Activated CD8-positive, alpha-beta T cell treated with anti-CD3 and anti-CD28 coated beads, Interleukin-2, amount 10 ng/mL, durations not matched to agents 7 days and 5 days (primary cell): ENCODE measurements at regions not wholly inside any gene's neighbourhood (a gene's known extent, or its start where the extent isn't known, plus 50 kb on each side); places are given as distances from the start of the nearest gene placed in this dataset.

Source experiments
- ATAC-seq: fragments of 150-1000 bp; cut with Tn5 transposase; one replicate; pipeline ENCODE4 v1.10.0; 2021; ENCODE audit warnings: moderate library complexity
- CTCF ChIA-PET: fragments of 350-600 bp; sonication (Branson Sonifier 250); formaldehyde crosslinking; loops from one replicate; lab custom pipeline; 2021; ENCODE audit warnings: antibody characterized with exemption; lab: Charles Lee
- POLR2A ChIA-PET: fragments of 350-600 bp; sonication (Branson Sonifier 250); formaldehyde crosslinking; loops from one replicate; lab custom pipeline; 2021; ENCODE audit warnings: antibody characterized with exemption; lab: Charles Lee
- DNase-seq: peaks from one replicate; pipeline ENCODE4 v3.0.0-alpha.2; 2020
- H3K27ac Mint-ChIP-seq: one replicate; pipeline ENCODE4 v1.8.0; 2021; ENCODE audit warnings: mild to moderate bottlenecking, mixed read lengths
- H3K27me3 Mint-ChIP-seq: one replicate; pipeline ENCODE4 v1.8.0; 2021; ENCODE audit warnings: low read depth, mixed read lengths
- H3K36me3 Mint-ChIP-seq: one replicate; pipeline ENCODE4 v1.8.0; 2021; ENCODE audit warnings: low read depth, mixed read lengths
- H3K4me1 Mint-ChIP-seq: one replicate; pipeline ENCODE4 v1.8.0; 2021; ENCODE audit warnings: low read depth, mixed read lengths
- H3K4me3 Mint-ChIP-seq: one replicate; pipeline ENCODE4 v1.8.0; 2021; ENCODE audit warnings: mild to moderate bottlenecking, mixed read lengths
- H3K9me3 Mint-ChIP-seq: one replicate; pipeline ENCODE4 v1.8.0; 2022; ENCODE audit warnings: mixed read lengths; ENCODE audit not compliant: insufficient read depth

- Mint-ChIP-seq H3K36me3 (no peaks in the 10 kb centered on the region), H3K27me3 (no peaks in the 10 kb centered on the region), H3K4me3 (no peak overlapping the region), H3K9me3 (no peaks in the 10 kb centered on the region), H3K27ac (no peak overlapping the region), H3K4me1 (no peaks in the 10 kb centered on the region)
- CTCF ChIA-PET, result no interaction called here
- ATAC-seq (no peak), DNase-seq (no peak)
- POLR2A ChIA-PET, result no interaction called here
These were observed 449.9 kb upstream of the NAALADL2 start for GRCh38 chr3:174409086-174409743.

- Mint-ChIP-seq H3K4me3 (no peak overlapping the region), H3K9me3 (no peaks in the 10 kb centered on the region), H3K4me1 (no peaks in the 10 kb centered on the region), H3K27me3 (no peaks in the 10 kb centered on the region), H3K27ac (no peak overlapping the region), H3K36me3 (no peaks in the 10 kb centered on the region)
- POLR2A ChIA-PET, result no interaction called here
- ATAC-seq, result no peak
- CTCF ChIA-PET, result no interaction called here
- no peak for DNase-seq
These were observed 445.8 kb upstream of the NAALADL2 start for GRCh38 chr3:174413062-174413912.

- ATAC-seq (no peak), DNase-seq (no peak)
- no peaks in the 10 kb centered on the region for H3K9me3 Mint-ChIP-seq
- CTCF ChIA-PET, result no interaction called here
- POLR2A ChIA-PET, result no interaction called here
- H3K36me3 Mint-ChIP-seq, result no peaks in the 10 kb centered on the region
- no peaks in the 10 kb centered on the region for H3K27me3 Mint-ChIP-seq
- H3K4me1 Mint-ChIP-seq, result no peaks in the 10 kb centered on the region
- H3K27ac Mint-ChIP-seq, result no peak overlapping the region
- H3K4me3 Mint-ChIP-seq, result no peak overlapping the region
These were observed 444.2 kb upstream of the NAALADL2 start for GRCh38 chr3:174414902-174415301.

- CTCF ChIA-PET, result no interaction called here
- H3K27me3 Mint-ChIP-seq, result no peaks in the 10 kb centered on the region
These were observed 441.6 kb upstream of the NAALADL2 start for GRCh38 chr3:174417573-174417972.

GRCh38 chr3:174419216-174419615, 439.9 kb upstream of the NAALADL2 start:
- POLR2A ChIA-PET, result no interaction called here
- no peak for DNase-seq

More at GRCh38 chr3:174417573-174417972, 441.6 kb upstream of the NAALADL2 start:
- no peak overlapping the region for H3K4me3 Mint-ChIP-seq
- H3K4me1 Mint-ChIP-seq, result no peaks in the 10 kb centered on the region
- no peak overlapping the region for H3K27ac Mint-ChIP-seq
- H3K36me3 Mint-ChIP-seq, result no peaks in the 10 kb centered on the region
- DNase-seq (no peak), ATAC-seq (no peak)
- POLR2A ChIA-PET, result no interaction called here
- no peaks in the 10 kb centered on the region for H3K9me3 Mint-ChIP-seq

GRCh38 chr3:174423936-174424335, 435.2 kb upstream of the NAALADL2 start:
- Mint-ChIP-seq H3K9me3 (no peaks in the 10 kb centered on the region), H3K4me3 (no peak overlapping the region), H3K36me3 (no peaks in the 10 kb centered on the region), H3K27ac (no peak overlapping the region), H3K27me3 (no peaks in the 10 kb centered on the region), H3K4me1 (no peaks in the 10 kb centered on the region)
- POLR2A ChIA-PET, result no interaction called here
- CTCF ChIA-PET, result no interaction called here
- ATAC-seq (no peak), DNase-seq (no peak)

More at GRCh38 chr3:174419216-174419615, 439.9 kb upstream of the NAALADL2 start:
- Mint-ChIP-seq H3K36me3 (no peaks in the 10 kb centered on the region), H3K27me3 (no peaks in the 10 kb centered on the region), H3K27ac (no peak overlapping the region), H3K4me1 (no peaks in the 10 kb centered on the region), H3K9me3 (no peaks in the 10 kb centered on the region), H3K4me3 (no peak overlapping the region)
- ATAC-seq, result no peak
- CTCF ChIA-PET, result no interaction called here

GRCh38 chr3:174424656-174425055, 434.5 kb upstream of the NAALADL2 start:
- Mint-ChIP-seq H3K9me3 (no peaks in the 10 kb centered on the region), H3K36me3 (no peaks in the 10 kb centered on the region), H3K4me3 (no peak overlapping the region), H3K27me3 (no peaks in the 10 kb centered on the region), H3K4me1 (no peaks in the 10 kb centered on the region), H3K27ac (no peak overlapping the region)
- POLR2A ChIA-PET, result no interaction called here
- CTCF ChIA-PET, result no interaction called here
- DNase-seq, result no peak
- ATAC-seq, result no peak

GRCh38 chr3:174425422-174425821, 433.7 kb upstream of the NAALADL2 start:
- no peak for DNase-seq
- Mint-ChIP-seq H3K27me3 (no peaks in the 10 kb centered on the region), H3K4me3 (no peak overlapping the region), H3K9me3 (no peaks in the 10 kb centered on the region), H3K4me1 (no peaks in the 10 kb centered on the region), H3K36me3 (no peaks in the 10 kb centered on the region), H3K27ac (no peak overlapping the region)
- POLR2A ChIA-PET, result no interaction called here
- ATAC-seq, result no peak
- CTCF ChIA-PET, result no interaction called here

GRCh38 chr3:174430986-174431385, 428.1 kb upstream of the NAALADL2 start:
- Mint-ChIP-seq H3K27me3 (peaks cover 4% of the 10 kb centered on the region), H3K27ac (no peak overlapping the region), H3K9me3 (no peaks in the 10 kb centered on the region), H3K36me3 (no peaks in the 10 kb centered on the region), H3K4me3 (no peak overlapping the region), H3K4me1 (no peaks in the 10 kb centered on the region)
- ChIA-PET POLR2A (no interaction called here), CTCF (no interaction called here)
- ATAC-seq (no peak), DNase-seq (no peak)

GRCh38 chr3:174431717-174432116, 427.4 kb upstream of the NAALADL2 start:
- no peak for DNase-seq
- no peak for ATAC-seq
- POLR2A ChIA-PET, result no interaction called here
- CTCF ChIA-PET, result interaction anchor here (0.7 kb wide), 1 partner anchor 10 kb away, joined by 3 read pairs; no protein-coding TSS in a partner anchor
- H3K4me3 Mint-ChIP-seq, result no peak overlapping the region
- H3K9me3 Mint-ChIP-seq, result no peaks in the 10 kb centered on the region
- no peak overlapping the region for H3K27ac Mint-ChIP-seq
- H3K4me1 Mint-ChIP-seq, result no peaks in the 10 kb centered on the region
- H3K27me3 Mint-ChIP-seq, result peaks cover 9% of the 10 kb centered on the region
- no peaks in the 10 kb centered on the region for H3K36me3 Mint-ChIP-seq

- no peak overlapping the region for H3K4me3 Mint-ChIP-seq
- no peak overlapping the region for H3K27ac Mint-ChIP-seq
- no peak for ATAC-seq
- no peaks in the 10 kb centered on the region for H3K9me3 Mint-ChIP-seq
- no peak for DNase-seq
- ChIA-PET CTCF (no interaction called here), POLR2A (no interaction called here)
- H3K4me1 Mint-ChIP-seq, result peaks cover 6% of the 10 kb centered on the region
- H3K36me3 Mint-ChIP-seq, result no peaks in the 10 kb centered on the region
- H3K27me3 Mint-ChIP-seq, result peaks cover 25% of the 10 kb centered on the region
These were observed 422.8 kb upstream of the NAALADL2 start for GRCh38 chr3:174436367-174436766.

GRCh38 chr3:174438501-174439145, 420.5 kb upstream of the NAALADL2 start:
- CTCF ChIA-PET, result no interaction called here
- Mint-ChIP-seq H3K27ac (no peak overlapping the region), H3K4me1 (peaks cover 13% of the 10 kb centered on the region), H3K4me3 (no peak overlapping the region), H3K27me3 (peaks cover 31% of the 10 kb centered on the region), H3K36me3 (no peaks in the 10 kb centered on the region), H3K9me3 (no peaks in the 10 kb centered on the region)
- no peak for DNase-seq
- POLR2A ChIA-PET, result no interaction called here
- ATAC-seq, result no peak
